Left kidney (tissue), 1 donor: ENCODE measurements at regions not wholly inside any gene's neighbourhood (a gene's known extent, or its start where the extent isn't known, plus 50 kb on each side); places are given as distances from the start of the nearest gene placed in this dataset.
"Not testable (repeated sequence)": the region's sequence is repeated elsewhere in the genome, so short reads cannot be mapped to it uniquely, and the experiment has no call there.

Experiments
- DNase-seq: peaks from one replicate; pipeline ENCODE4 v3.0.0-alpha.2; 2013

DNA sequence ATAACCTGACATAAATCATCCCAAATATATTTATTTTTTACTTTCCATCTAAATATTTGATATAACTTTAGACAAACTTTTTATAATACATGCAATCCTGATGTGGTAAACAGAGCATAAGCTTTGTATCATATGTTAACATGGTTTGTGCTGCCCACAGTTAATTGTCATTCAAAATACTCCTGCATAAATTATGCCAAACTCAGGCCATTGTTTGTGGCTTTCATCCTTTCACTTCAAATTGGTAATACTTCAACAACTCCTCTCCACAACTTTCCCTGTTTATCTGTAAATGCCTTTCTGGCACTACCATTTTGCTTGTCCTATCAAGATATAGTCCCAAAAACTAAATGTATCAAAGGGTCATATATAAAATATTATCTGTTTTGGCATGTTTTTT, 586.7 kb downstream of the HINT1 start:
- no peak for DNase-seq

DNA sequence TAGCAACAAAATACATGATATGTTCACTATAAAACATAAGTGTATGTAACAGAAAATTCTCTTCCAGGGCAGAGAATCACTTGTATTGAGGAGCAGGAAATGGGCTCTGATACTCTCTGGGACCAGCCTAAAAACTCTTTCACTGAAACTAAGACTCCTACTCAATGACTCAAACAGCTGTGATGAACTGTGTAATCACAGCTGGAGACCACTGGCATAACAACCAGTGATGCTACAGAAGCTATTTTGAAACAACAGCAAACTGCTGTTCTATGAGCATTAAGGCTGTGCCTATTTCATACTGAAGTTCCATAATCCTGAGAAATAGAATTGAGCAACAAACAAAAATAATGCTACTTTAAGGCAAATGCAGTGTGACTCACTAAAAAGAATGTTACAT, 594.0 kb downstream of the HINT1 start:
- no peak for DNase-seq

DNA sequence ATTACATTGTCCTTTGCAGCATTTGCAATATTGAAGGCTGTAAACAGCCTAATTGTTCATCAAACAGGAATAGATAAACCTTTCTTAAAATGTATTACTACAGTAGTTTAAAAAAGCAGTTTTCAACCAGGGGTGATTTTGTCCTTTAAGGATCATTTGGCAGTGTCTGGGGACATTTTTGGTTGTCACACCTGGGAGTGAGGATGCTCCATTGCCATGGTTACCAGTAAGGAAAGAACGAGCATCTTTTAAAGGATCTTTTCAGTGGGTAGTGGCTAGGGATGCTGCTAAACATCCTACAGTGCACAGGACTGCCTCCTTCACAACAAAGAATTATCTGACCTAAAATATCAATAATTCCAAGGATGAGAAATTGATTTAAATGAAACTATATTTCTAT, 596.3 kb downstream of the HINT1 start:
- no peak for DNase-seq

DNA sequence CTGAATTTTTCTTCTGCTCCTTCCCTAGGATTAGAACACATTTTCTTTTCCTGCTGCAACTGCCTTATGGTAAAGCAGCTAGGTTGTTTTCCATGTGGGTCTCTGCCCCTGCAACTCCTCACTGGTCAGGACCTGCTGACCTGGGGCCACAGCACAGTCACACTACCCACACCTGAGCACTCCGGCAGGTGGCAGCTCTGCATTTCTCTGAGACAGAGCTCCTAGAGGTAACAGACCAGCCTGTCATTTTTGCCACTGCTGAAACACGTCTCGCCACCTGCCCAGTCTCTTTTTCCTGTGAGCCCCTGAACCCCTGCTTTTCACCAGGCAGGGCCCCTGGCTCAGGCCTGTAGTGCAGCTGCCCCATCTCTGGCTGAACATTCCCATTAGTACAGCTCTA, 609.6 kb downstream of the HINT1 start:
- DNase-seq: no peak

DNA sequence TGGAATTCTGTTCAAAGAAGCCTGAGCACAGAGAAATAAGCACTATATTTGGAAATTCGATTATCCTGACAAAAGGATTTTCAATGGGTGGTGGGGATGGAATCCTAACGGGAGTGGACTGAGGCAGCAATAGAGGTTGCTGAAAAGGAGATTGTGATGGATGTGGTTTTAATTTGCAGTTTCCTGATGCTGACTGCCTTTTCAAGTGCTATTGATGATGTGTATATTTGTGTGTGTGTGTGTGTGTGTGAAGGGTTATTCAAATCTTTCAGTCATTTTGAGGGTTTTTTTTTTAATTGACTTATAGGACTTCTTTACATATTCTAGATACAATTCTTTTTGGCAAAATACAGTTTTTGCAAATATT, 614.5 kb downstream of the HINT1 start:
- DNase-seq: no peak

DNA sequence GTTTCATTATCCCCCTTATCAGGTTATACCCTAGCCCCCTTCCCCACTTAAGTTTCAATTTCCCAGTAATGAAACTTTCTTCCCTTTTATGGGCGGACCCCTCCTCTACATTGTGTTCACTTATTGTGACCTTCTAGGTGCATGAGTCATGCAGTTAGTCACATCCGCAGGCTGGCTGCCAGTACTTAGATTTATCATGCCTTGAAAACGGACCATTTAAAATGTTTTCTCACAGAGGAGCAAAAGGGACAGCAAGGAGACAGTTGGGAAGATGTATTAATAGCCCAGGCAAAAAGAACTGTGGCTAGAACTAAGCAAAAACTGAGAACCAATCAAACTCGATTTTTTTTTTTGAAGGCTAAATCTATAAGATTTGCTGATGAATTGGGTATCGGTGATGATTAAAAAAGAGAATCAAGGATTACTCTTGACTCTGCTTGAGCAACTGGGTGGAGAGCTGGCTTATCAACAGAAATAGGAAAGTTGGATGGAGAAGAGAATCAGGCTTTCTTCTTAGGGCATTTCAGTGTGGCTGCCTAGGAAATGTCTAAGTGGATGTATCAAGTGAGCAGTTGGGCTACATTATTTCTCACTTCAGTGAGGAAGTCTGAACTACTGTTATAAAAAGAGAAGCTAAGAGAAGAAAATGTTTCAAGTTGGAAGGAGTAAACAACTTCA, 615.0 kb downstream of the HINT1 start:
- DNase-seq: no peak

DNA sequence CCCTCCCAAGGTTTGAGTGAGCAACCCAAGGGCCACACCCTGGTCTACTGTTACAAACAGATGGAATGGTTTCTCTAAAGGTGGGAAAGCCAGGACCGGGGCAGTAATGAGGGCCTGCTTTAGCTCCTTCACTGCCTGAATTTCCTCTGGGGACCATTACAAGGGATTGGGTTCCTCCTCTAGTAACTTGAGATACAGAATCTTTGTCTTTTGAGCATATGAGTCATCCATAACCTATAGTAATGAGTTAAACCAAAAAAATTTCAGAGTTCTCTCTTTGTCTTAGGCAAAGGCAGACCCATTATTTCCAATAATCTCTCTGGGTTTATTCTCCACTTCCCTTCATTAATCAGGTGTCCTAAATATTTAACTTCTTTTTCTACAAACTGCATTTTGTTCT, 618.8 kb downstream of the HINT1 start:
- DNase-seq: no peak

DNA sequence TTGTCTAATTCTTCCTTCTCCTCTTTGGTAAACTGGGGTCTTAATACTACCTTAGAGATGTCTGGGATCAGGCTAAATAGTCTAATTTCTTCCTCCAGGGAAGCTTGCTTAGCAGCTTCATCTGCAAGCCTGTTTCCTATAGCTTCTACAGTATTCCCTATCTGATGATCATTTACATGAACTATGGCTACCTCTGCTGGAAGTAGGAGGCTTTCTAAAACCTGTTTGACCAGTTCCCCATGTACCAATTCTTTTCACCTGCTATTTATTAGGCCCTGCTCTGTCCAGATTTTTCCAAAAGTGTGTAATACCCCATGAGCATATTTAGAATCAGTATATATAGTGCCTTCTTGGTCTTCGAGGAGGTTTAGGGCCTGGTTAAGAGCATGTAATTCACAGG, 619.8 kb downstream of the HINT1 start:
- no peak for DNase-seq

DNA sequence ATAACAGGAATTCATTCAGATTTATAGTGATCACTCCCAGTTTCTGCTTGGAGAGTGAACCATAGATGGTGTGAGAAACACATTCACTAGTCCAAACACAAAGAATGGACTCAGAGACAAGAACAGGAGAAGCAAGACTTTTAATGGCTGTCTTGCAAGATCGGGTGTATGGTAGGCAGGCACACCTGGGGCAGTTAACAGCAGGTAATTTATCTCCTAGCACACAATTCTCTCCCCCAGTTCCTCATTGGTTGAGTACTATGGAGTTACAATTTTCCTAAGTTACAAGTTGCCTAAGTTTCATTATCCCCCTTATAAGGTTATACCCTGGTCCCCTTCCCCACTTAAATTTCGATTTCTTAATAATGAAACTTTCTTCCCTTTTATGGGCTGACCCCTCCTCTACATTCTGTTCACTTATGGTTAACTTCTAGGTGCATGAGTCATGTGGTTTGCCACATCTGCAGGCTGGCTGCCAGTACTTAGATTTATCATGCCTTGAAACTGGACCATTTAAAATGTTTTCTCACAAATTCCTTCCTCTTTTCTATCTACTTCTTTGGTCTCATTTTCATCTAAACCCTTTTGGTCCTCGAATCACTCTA, 623.3 kb downstream of the HINT1 start:
- no peak for DNase-seq

DNA sequence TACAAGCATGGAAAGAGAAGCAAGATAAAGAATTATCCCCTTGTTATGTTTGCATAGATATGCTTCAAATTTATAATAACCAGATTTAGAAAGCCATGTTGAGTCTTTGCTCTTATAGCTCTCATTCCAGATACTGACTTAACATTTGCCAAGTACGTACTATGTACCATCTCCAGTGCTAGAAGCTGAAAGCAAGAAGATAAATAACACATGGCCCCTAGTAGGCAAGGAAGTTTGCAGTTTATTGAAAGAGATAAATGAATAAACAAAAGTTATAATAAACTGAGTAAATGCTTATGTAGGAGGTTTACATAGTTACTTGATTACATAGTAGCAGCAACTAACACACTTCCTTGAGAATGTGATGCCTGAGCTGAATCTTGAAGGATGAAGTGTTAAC, 628.4 kb downstream of the HINT1 start:
- DNase-seq: no peak

DNA sequence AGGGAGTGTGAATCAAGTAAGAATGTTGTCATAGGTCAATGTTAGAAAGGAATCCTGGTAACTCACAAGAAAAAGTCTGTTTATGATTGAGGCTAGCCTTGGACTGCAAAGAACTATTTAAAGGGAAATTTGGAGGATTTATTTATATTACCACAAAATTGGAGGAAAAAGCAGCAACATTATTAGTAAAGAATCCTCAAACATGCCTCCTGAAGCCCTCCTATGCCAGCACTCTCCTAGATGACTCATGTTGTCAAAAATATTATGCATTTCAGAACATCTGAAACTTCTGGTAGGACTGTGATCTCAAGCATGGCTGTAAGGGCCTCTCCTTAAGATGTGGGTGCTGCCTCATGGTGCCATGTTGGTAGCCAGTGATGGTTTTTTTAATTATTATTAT, 628.5 kb downstream of the CHSY3 start:
- no peak for DNase-seq

DNA sequence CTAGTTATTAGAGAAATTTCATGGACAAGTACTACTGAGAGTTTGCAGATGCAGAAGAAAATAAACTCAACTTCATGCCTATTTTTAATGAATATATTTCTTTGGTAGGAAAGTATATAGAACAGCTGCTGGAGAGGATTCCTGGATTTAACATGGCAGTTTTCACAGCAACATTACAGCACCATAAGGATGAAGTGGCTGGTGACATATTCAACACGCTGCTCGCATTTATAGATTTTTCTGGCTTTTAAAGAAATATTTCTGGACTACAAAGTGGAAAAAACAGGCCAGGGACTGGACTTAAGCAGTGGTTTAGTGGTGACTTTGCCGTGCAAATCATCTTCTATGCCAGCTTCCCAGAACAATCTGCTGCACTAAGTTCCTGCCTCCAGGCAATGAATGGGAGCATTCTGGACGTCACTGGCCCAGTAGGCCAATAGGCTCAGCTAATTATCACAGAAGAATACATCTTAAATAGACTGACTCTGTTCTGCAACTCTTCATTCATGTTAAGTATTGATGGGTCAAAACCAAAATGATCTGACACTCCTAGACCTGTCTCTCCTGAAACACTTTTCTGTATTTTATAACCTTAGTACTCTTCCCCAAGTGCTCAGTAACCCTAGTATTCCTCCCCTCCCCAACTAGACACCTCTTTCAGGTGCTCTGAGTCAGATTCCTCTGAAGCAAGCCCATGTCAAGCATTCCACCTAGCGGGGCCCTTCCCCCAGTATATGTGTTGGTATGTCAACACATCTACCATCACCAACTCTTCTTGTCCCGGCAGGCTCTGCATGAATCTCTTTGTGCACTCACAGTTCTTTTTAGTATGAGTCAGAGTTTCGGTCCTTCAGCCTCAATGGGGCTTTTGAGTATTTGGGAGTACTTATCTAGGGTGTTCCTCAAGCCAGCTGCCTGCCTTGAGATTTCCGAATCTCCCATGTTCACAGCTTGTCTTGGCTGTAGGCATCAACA, 625.5 kb downstream of the CHSY3 start:
- DNase-seq: no peak

DNA sequence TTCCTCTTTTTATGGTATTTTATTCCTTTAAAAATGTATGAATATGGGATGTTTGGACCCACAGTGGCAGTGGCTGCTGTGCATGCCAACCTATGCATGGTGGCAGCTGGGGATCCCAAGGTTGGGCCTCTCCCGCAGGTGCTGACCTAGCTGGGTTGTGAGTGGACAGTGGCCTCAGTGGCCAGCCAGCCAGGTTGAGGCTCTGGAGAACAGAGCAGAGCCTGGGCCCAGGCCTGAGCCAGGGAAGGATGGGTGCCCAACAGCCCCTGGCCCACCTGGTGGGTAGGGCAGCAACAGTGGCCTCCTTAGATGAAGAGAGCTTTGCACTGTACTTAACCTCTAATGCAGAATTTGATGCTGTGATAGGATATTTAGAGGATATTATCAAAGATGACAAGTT, 624.8 kb downstream of the CHSY3 start:
- DNase-seq: no peak

DNA sequence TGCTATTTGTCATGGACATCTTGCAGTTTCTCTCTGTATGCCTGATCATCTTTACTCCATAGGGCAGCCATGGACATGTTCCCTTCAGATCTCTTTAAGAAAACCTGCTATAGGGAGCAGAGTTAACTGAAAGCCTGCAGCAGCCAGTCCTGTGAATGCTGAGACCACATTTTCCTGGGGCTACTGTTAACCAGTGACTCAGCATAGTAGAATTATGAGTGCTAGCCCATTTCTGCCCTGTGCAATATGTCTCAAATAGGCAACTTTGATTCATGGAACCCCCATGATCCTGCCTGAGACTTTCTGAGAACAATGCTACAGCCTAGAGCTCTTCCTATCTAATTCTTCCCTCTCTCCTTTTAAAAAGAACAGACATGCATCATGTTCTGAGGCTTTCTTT, 624.2 kb downstream of the CHSY3 start:
- no peak for DNase-seq

DNA sequence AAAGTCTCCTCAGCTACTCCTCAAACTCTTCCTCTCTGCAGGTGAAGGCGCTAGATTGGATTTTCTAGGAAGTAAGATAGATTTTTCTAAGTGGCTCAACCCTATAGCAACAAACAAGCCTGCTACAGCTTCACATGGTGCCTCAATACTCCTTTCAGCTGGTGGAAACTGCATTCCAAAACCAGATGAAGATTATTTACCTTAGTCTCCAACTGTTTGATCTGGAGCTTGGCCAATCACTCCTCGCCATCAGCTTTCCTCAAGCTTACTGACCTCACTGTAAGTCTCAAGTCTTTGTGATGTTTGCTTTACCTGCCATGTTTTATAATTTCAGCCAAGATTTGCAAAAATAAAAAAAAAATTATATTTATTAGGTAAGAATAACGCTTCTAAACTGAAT, 622.4 kb downstream of the CHSY3 start:
- DNase-seq: no peak

DNA sequence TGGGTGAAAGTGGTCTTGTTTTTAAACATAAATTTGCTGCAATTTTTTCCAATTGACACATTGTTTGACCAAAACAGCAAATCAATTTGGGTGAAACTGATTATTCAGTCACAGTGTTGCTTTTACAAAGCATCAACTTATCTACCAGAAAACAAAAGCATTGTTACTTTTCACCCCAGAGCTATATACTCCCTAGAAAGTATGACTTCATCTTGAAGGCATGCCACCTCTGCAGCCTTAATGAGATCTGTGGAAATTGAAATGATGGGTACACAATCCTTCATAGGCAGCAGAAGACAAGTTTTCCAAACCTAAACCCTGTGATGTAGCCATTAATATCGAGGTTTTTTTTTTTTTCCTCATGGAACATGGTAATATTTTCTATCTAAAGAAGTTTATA, 615.9 kb downstream of the CHSY3 start:
- no peak for DNase-seq

DNA sequence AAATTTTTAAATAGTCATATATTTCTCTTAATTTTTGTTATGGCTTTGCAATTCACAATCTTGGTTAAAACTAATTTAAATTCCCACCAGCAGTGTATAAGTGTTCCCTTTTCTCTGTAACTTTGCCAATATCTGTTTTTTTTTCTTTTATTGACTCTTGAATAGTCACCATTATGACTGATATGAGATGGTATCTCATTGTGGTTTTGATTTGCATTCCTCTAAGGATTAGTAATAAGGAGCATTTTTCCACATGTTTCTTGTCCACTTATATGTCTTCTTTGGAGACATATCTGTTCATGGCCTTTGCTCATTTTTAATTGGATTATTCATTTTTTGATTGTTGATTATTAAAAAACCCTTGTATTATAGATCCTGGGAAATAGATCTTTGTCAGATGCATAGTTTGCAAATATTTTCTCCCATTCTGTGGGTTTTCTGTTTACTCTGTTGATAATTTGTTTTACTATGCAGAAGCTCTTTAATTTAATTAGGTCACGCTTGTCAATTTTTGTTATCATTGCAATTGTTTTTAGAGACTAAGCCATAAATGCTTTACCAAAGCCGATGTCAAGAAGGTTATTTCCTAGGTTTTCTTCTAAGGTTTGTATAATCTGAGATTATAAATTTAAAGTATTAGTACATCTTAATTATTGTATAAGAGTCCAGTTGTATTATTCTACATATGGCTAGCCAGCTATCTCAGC, 610.9 kb downstream of the CHSY3 start:
- no peak for DNase-seq

DNA sequence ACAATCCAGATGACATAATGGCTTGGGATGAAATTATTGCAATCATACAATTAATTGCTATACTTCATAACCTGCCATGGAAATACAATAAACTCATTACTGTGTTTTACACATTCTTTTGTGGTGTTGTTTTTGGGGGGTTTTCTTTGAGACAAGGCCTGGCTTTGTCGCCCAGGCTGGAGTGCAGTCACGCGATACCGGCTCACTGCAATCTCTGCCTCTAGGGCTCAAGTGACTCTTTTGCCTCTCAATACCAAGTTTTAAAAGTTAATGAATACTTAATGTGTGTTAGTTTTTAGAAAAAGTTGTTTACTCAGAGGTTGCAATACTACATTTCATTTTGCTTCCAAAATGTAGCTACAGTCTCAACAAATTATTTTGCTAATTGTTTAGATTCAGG, 598.4 kb downstream of the CHSY3 start:
- DNase-seq: peak; percentile 10

DNA sequence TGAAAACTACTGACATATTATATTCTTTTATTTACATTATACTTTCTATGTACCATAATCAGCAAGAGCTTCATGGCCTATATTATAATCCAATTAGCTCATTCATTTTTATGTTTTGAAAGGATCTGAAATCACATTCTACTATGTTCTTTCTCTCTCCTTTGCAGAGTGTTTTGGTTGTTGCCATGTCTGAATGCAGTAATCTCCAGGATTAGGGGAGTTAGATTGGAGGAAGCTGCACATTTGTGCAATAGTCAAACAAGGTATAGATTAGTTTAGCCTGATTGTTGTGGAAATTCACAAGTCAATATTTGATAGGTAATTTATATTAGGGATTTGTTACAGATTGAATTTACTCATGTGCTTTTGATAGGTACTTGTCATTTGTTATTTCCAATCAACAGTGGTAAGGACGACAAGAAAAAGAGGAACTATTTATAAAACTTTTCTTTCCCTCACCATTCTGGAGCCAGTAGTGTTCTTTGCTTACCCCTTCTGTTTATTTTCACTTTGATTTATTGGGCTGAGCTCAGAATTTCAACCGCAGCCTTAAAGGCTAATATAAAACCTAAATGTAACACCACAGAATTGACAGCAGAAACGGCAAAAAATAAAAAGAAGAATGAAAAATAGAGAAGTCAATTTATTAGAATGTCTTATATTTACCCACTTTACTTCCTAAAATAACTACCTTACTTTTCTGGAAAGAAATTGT, 597.0 kb downstream of the CHSY3 start:
- no peak for DNase-seq

DNA sequence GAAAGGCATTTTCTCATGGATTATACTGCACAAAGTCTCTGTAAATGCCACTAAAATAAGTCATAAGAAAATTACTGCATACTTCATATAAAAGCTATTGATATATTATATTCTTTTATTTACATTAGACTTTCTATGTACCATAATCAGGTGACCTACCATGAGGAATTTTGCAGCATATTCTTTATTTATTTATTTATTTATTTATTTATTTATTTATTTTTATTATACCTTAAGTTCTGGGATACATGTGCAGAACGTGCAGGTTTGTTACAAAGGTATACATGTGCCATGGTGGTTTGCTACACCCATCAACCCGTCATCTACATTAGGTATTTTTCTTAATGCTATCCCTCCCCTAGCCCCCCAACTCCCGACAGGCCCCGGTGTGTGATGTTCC, 596.2 kb downstream of the CHSY3 start:
- not testable (repeated sequence) for DNase-seq

DNA sequence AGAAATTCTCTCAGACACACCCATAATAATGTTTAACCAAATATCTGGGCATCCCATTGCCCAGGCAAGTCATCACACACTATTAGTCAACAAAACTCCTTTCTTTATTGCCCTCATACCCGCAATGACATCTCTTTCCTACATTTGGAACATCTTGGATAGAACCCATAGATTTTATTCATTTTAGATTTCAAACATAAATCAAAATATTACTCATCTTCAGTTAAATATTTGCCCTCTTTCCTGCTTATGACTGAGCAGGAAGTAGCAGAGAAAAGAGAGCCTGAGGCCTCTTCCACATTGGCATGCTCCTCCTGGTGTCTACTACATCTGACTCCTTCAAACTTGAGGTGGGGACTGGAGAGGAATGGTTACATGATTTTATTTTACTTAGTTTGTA, 592.0 kb downstream of the CHSY3 start:
- no peak for DNase-seq

DNA sequence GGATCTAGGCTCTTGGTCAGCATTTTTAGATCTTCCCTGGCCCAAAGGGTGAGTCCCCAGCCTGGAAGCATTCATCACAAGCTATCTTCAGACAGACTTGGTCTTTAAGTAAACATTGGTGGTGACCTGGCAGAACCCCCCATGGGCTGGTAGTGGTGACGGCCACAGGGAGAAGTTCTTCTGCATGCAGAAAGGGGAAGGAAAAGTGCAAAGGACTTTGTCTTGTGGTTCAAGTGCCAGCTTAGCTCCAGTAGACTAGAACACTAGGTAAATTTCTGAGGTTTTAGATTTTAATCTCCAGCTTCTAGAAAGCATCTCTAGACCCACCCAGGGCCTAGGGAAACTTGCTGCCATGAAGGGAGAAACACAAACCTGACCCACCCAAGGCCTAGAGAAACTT, 584.0 kb downstream of the CHSY3 start:
- DNase-seq: no peak
